HepG2 (cell line): ENCODE measurements at regions not wholly inside any gene's neighbourhood (a gene's known extent, or its start where the extent isn't known, plus 50 kb on each side); places are given as distances from the start of the nearest gene placed in this dataset.

Experiments used
- ATAC-seq: fragments of 200-7000 bp; cut with Tn5 transposase; 3 replicates; pipeline ENCODE4 v1.9.1; 2020; ENCODE audit warnings: mild to moderate bottlenecking, moderate library complexity
- BruUV-seq: library from RNA; stranded (reverse); fragments of 400-500 nt; replicated peaks from 2 replicates; lab custom pipeline; 2021; lab: Mats Ljungman, UMichigan
- CTCF ChIA-PET: fragments of 300-600 bp; formaldehyde crosslinking; extraction: SDS; loops from one replicate; lab custom pipeline; 2021; ENCODE audit warnings: low total read pairs, inconsistent platforms, low intra/inter-chr PET ratio; lab: Yijun Ruan, JAX
- POLR2A ChIA-PET: fragments of 350-600 bp; sonication (Branson Sonifier 250); formaldehyde crosslinking; loops from one replicate; lab custom pipeline; 2020; ENCODE audit warnings: antibody characterized with exemption, inconsistent platforms; lab: Yijun Ruan, JAX
- DNase-seq: peaks from one replicate; pipeline ENCODE4 v3.0.0-alpha.2; 2015; ENCODE audit warnings: low spot score
- FAIRE-seq: peaks from 3 replicates; lab custom pipeline; 2011; peaks lifted over from hg19 to GRCh38; lab: Jason Lieb, UNC
- H2AFZ ChIP-seq: one replicate; pipeline ENCODE4 v1.6.1; 2011; ENCODE audit warnings: low read length, inconsistent platforms
- H3K27ac ChIP-seq: fragments of 300-600 bp; 3 replicates; pipeline ENCODE4 v1.8.0; 2011; ENCODE audit warnings: mixed run types, mild to moderate bottlenecking, mixed read lengths, low read length, inconsistent platforms; ENCODE audit not compliant: insufficient read depth; ENCODE audit errors: extremely low read length
- H3K27me3 ChIP-seq, 2 experiments: fragments of 200-600 bp in 1 of 2; 2 replicates in 1 of 2; 3 replicates in 1 of 2; pipeline versions ENCODE4 v1.6.0 to v1.8.0; 2011; ENCODE audit warnings: low read length in 2 of 2, mild to moderate bottlenecking in 2 of 2, moderate library complexity in 2 of 2, inconsistent platforms in 1 of 2; ENCODE audit not compliant: insufficient read depth in 2 of 2, control insufficient read depth in 1 of 2
- H3K36me3 ChIP-seq, 2 experiments: fragments of 200-600 bp in 1 of 2; replicated peaks in 1 of 2; 2 replicates in 1 of 2; 3 replicates in 1 of 2; pipeline versions ENCODE4 v1.5.1 to v1.8.0; 2011; ENCODE audit warnings: low read length in 2 of 2, inconsistent platforms in 1 of 2; ENCODE audit not compliant: insufficient read depth in 2 of 2, control insufficient read depth in 1 of 2
- H3K4me1 ChIP-seq: 2 replicates; pipeline ENCODE4 v1.5.1; 2012; ENCODE audit warnings: low read length, inconsistent platforms; ENCODE audit not compliant: insufficient read depth
- H3K4me2 ChIP-seq: 2 replicates; pipeline ENCODE4 v1.6.0; 2011; ENCODE audit warnings: low read depth, low read length, inconsistent platforms
- H3K4me3 ChIP-seq, 3 experiments: fragments of 200-600 bp in 1 of 3; sonication (generic), shearing (Covaris generic) in 1 of 3; replicated peaks in 1 of 3; 2 replicates each; pipeline ENCODE4 v1.5.1; 2011 to 2016; ENCODE audit warnings: low read length in 3 of 3, inconsistent platforms in 2 of 3, low read depth in 2 of 3, mild to moderate bottlenecking in 2 of 3, control low read depth in 1 of 3, mixed read lengths in 1 of 3; ENCODE audit not compliant: insufficient read depth in 1 of 3
- H3K79me2 ChIP-seq: one replicate; pipeline ENCODE4 v1.6.1; 2011; ENCODE audit warnings: low read length, inconsistent platforms; ENCODE audit not compliant: insufficient read depth
- H3K9ac ChIP-seq: 2 replicates; pipeline ENCODE4 v1.6.0; 2011; ENCODE audit warnings: mild to moderate bottlenecking, low read depth, low read length, inconsistent platforms; ENCODE audit not compliant: insufficient read depth
- H3K9me3 ChIP-seq: 2 replicates; pipeline ENCODE4 v1.5.1; 2012; ENCODE audit warnings: mild to moderate bottlenecking, low read length
- H4K20me1 ChIP-seq: 2 replicates; pipeline ENCODE4 v1.6.0; 2011; ENCODE audit warnings: inconsistent platforms, mild to moderate bottlenecking, low read length, moderate library complexity; ENCODE audit not compliant: insufficient read depth
- AKAP8 ChIP-seq: sonication (generic); formaldehyde crosslinking; IDR thresholded peaks from 2 replicates; pipeline ENCODE4 v1.5.1; 2020; ENCODE audit warnings: mild to moderate bottlenecking, missing genetic modification reagents
- ARHGAP35 ChIP-seq: sonication (generic); formaldehyde crosslinking; IDR thresholded peaks from 2 replicates; pipeline ENCODE4 v1.9.0; 2022; ENCODE audit warnings: mild to moderate bottlenecking, inconsistent platforms, moderate library complexity, missing genetic modification reagents, borderline replicate concordance
- CEBPZ ChIP-seq: IDR thresholded peaks from 2 replicates; pipeline ENCODE4 v1.6.1; 2012; ENCODE audit warnings: low read length, improper control_type of control experiment
- NBN ChIP-seq: fragments of 450-650 bp; conservative IDR thresholded peaks from 2 replicates; pipeline ENCODE4 v1.6.1; 2017
- RARA ChIP-seq: IDR thresholded peaks from 2 replicates; pipeline ENCODE4 v1.6.1; 2016; ENCODE audit warnings: missing genetic modification reagents, missing compliant biosample characterization
- ZFAT ChIP-seq: sonication (generic); formaldehyde crosslinking; conservative IDR thresholded peaks from 2 replicates; pipeline ENCODE4 v1.8.1; 2023; ENCODE audit warnings: missing genetic modification reagents, inconsistent platforms
- ZNF850 ChIP-seq: sonication (generic); formaldehyde crosslinking; conservative IDR thresholded peaks from 2 replicates; pipeline ENCODE4 v1.9.0; 2021; ENCODE audit warnings: mild to moderate bottlenecking, missing genetic modification reagents
- ZSCAN20 ChIP-seq: sonication (generic); formaldehyde crosslinking; IDR thresholded peaks from 2 replicates; pipeline ENCODE4 v1.4.0; 2020; ENCODE audit warnings: missing genetic modification reagents, mild to moderate bottlenecking, borderline replicate concordance
- WGBS: methylation state at CpG from one replicate; pipeline ENCODE4 v1.1.6; 2017; ENCODE audit warnings: low lambda C conversion rate; 5-methylcytosine and 5-hydroxymethylcytosine counted together
- in situ Hi-C: cut with HindIII; loops from 2 replicates; pipeline ENCODE4 v1.10.0; 2017; ENCODE audit warnings: low pct_unique_long_range_greater_than_20kb; ENCODE audit not compliant: extremely low pct_ligation_motif_present
- intact Hi-C: fragments of 100-400 bp; cut with micrococcal nuclease; formaldehyde crosslinking; loops from one replicate; pipeline ENCODE4 v1.10.0; 2022; ENCODE audit not compliant: unreplicated experiment
- TF ChIP-seq, protein P1 (sequence below): sonication (generic); formaldehyde crosslinking; IDR thresholded peaks from 2 replicates; pipeline ENCODE4 v1.5.0; 2020; ENCODE audit warnings: mild to moderate bottlenecking, missing genetic modification reagents
- TF ChIP-seq, protein P2 (sequence below), 2 experiments: sonication (generic) in 1 of 2; formaldehyde crosslinking in 1 of 2; IDR thresholded peaks; 2 replicates each; pipeline versions ENCODE4 v1.4.0 to v1.6.1; 2016 to 2020; ENCODE audit warnings: borderline replicate concordance in 1 of 2, low read depth in 1 of 2, mild to moderate bottlenecking in 1 of 2, missing genetic modification reagents in 1 of 2
- TF ChIP-seq, protein P3 (sequence below): sonication (generic); formaldehyde crosslinking; IDR thresholded peaks from 2 replicates; pipeline ENCODE4 v1.5.0; 2020; ENCODE audit warnings: missing genetic modification reagents

- Histone ChIP-seq H4K20me1 (no peaks in the 10 kb centered on the region), H2AFZ (no peak overlapping the region), H3K27ac (no peak overlapping the region), H3K79me2 (no peaks in the 10 kb centered on the region), H3K9me3 (peaks cover 15% of the 10 kb centered on the region), H3K27me3 (no peaks in the 10 kb centered on the region; a peak in 1 of 5 replicates), H3K4me3 (no peak overlapping the region), H3K4me1 (peaks cover 7% of the 10 kb centered on the region; the same call in 1 of the 2 replicates), H3K9ac (no peak overlapping the region), H3K4me2 (no peak overlapping the region), H3K36me3 (no peaks in the 10 kb centered on the region)
- DNase-seq: no peak
- ChIA-PET CTCF (no interaction called here), POLR2A (no interaction called here)
- no peak for FAIRE-seq
- intact Hi-C loops: loop anchor here (10.0 kb wide), 1 partner anchor 275 kb away; no protein-coding TSS in a partner anchor
- no TSS peak for BruUV-seq
- no peak for ATAC-seq
- in situ Hi-C loops: no loop called here
- TF ChIP-seq ZFAT (CRISPR knock-in tag): no peak
- TF ChIP-seq, protein P1, sequence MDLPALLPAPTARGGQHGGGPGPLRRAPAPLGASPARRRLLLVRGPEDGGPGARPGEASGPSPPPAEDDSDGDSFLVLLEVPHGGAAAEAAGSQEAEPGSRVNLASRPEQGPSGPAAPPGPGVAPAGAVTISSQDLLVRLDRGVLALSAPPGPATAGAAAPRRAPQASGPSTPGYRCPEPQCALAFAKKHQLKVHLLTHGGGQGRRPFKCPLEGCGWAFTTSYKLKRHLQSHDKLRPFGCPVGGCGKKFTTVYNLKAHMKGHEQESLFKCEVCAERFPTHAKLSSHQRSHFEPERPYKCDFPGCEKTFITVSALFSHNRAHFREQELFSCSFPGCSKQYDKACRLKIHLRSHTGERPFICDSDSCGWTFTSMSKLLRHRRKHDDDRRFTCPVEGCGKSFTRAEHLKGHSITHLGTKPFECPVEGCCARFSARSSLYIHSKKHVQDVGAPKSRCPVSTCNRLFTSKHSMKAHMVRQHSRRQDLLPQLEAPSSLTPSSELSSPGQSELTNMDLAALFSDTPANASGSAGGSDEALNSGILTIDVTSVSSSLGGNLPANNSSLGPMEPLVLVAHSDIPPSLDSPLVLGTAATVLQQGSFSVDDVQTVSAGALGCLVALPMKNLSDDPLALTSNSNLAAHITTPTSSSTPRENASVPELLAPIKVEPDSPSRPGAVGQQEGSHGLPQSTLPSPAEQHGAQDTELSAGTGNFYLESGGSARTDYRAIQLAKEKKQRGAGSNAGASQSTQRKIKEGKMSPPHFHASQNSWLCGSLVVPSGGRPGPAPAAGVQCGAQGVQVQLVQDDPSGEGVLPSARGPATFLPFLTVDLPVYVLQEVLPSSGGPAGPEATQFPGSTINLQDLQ (CRISPR knock-in tag): no peak
- no peak for TF ChIP-seq CEBPZ
- no peak for TF ChIP-seq ZSCAN20 (CRISPR knock-in tag)
- no peak for TF ChIP-seq ZNF850 (CRISPR knock-in tag)
- TF ChIP-seq, protein P2, sequence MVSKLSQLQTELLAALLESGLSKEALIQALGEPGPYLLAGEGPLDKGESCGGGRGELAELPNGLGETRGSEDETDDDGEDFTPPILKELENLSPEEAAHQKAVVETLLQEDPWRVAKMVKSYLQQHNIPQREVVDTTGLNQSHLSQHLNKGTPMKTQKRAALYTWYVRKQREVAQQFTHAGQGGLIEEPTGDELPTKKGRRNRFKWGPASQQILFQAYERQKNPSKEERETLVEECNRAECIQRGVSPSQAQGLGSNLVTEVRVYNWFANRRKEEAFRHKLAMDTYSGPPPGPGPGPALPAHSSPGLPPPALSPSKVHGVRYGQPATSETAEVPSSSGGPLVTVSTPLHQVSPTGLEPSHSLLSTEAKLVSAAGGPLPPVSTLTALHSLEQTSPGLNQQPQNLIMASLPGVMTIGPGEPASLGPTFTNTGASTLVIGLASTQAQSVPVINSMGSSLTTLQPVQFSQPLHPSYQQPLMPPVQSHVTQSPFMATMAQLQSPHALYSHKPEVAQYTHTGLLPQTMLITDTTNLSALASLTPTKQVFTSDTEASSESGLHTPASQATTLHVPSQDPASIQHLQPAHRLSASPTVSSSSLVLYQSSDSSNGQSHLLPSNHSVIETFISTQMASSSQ (IDR thresholded peaks at IDR 0.05; ENCODE audit: low read depth): no peak
- TF ChIP-seq, protein P2 (CRISPR knock-in tag; IDR thresholded peaks at IDR 0.05; ENCODE audit: borderline replicate concordance): no peak
- TF ChIP-seq ARHGAP35 (CRISPR knock-in tag): no peak
- TF ChIP-seq, protein P3, sequence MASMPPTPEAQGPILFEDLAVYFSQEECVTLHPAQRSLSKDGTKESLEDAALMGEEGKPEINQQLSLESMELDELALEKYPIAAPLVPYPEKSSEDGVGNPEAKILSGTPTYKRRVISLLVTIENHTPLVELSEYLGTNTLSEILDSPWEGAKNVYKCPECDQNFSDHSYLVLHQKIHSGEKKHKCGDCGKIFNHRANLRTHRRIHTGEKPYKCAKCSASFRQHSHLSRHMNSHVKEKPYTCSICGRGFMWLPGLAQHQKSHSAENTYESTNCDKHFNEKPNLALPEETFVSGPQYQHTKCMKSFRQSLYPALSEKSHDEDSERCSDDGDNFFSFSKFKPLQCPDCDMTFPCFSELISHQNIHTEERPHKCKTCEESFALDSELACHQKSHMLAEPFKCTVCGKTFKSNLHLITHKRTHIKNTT (CRISPR knock-in tag): no peak
- TF ChIP-seq NBN: no peak
- no peak for TF ChIP-seq AKAP8 (CRISPR knock-in tag)
- TF ChIP-seq RARA (CRISPR knock-in tag): no peak
- WGBS: 0% methylated on average over 1 of the region's 1 CpG
Measured at GRCh38 chr2:171249689-171250088, 89.0 kb upstream of the TLK1 start.
